ENCODE measurements at regions not wholly inside any gene's neighbourhood (a gene's known extent, or its start where the extent isn't known, plus 50 kb on each side); places are given as distances from the start of the nearest gene placed in this dataset.

DNA sequence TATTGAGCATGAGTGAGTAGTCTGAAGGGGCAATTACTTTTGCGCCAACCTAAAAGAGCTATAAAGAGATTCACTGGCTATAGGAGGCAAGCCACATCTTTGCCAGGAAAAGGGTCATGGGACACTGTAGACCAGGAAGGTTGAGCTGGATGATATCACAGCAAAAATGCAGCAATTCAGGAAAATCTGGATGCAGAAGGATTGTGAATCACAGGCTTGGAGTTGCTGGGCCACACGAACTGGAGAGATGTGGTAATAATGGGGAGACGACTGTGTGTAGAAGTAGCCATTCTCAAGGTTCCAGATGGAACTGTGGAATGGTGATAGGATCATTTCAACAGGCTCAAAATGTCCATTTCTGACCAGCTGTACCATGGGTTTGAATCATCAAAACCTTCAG lies 151.4 kb upstream of the DAAM1 start:
- TF ChIP-seq, protein P1, sequence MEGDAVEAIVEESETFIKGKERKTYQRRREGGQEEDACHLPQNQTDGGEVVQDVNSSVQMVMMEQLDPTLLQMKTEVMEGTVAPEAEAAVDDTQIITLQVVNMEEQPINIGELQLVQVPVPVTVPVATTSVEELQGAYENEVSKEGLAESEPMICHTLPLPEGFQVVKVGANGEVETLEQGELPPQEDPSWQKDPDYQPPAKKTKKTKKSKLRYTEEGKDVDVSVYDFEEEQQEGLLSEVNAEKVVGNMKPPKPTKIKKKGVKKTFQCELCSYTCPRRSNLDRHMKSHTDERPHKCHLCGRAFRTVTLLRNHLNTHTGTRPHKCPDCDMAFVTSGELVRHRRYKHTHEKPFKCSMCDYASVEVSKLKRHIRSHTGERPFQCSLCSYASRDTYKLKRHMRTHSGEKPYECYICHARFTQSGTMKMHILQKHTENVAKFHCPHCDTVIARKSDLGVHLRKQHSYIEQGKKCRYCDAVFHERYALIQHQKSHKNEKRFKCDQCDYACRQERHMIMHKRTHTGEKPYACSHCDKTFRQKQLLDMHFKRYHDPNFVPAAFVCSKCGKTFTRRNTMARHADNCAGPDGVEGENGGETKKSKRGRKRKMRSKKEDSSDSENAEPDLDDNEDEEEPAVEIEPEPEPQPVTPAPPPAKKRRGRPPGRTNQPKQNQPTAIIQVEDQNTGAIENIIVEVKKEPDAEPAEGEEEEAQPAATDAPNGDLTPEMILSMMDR (IDR thresholded peaks at IDR 0.05), result no peak
- H3K27ac Mint-ChIP-seq (ENCODE audit: unreplicated experiment), result no peak overlapping the region
- H3K9me3 Mint-ChIP-seq (ENCODE audit: unreplicated experiment), result no peaks in the 10 kb centered on the region
- H3K4me1 Mint-ChIP-seq (ENCODE audit: unreplicated experiment), result peaks cover 10% of the 10 kb centered on the region
- H3K27me3 Mint-ChIP-seq (ENCODE audit: unreplicated experiment), result no peaks in the 10 kb centered on the region
- no peak for DNase-seq (ENCODE audit: extremely low spot score, unreplicated experiment)
- no peaks in the 10 kb centered on the region for H3K36me3 Mint-ChIP-seq (ENCODE audit: unreplicated experiment)
- H3K4me3 Mint-ChIP-seq (ENCODE audit: unreplicated experiment), result no peak overlapping the region

DNA sequence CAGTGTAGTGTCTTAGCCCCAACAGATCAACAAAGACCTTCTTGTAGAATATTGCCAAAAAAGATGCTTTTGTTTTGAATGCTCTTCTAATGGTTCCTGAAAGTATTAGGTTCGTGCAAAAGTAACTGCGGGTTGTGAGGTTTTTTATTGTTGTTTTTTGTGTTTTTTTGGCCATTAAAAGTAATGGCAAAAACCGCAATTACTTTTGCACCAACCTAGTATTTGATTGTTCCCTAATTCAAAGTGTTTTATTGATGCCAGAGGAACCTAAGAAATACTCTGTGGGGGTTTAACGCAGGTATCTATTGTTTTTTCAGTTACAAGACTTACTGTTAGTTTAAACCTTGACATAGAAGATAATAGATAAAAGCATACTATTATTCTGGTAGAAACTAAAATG lies 150.8 kb upstream of the DAAM1 start:
- H3K4me1 Mint-ChIP-seq (ENCODE audit: unreplicated experiment), result peaks cover 8% of the 10 kb centered on the region
- no peaks in the 10 kb centered on the region for H3K27me3 Mint-ChIP-seq (ENCODE audit: unreplicated experiment)
- H3K4me3 Mint-ChIP-seq (ENCODE audit: unreplicated experiment), result no peak overlapping the region
- H3K27ac Mint-ChIP-seq (ENCODE audit: unreplicated experiment), result no peak overlapping the region
- H3K36me3 Mint-ChIP-seq (ENCODE audit: unreplicated experiment), result no peaks in the 10 kb centered on the region
- no peaks in the 10 kb centered on the region for H3K9me3 Mint-ChIP-seq (ENCODE audit: unreplicated experiment)
- DNase-seq (ENCODE audit: extremely low spot score, unreplicated experiment), result no peak
- TF ChIP-seq, protein P1 (IDR thresholded peaks at IDR 0.05), result no peak

DNA sequence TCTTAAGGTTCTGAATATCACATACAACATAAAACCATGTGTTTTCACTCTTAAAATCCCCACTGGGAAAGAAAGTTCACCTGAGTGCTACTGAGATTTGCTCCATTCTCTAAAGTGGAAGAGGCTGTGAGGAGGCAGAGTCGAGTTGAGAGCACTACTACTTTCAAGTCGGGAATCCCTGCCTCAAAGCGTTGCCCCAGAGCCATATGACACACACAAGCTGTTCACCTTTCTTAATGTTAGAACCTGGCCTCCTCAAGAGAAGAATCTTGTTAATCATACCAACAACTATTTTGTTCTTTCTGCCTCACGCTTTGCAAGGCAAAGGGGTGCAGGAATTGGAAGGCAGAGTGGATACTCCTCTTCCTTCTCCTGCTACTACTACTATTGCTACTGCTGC lies 149.7 kb upstream of the DAAM1 start:
- H3K27ac Mint-ChIP-seq (ENCODE audit: unreplicated experiment), result no peak overlapping the region
- H3K4me3 Mint-ChIP-seq (ENCODE audit: unreplicated experiment), result no peak overlapping the region
- H3K36me3 Mint-ChIP-seq (ENCODE audit: unreplicated experiment), result no peaks in the 10 kb centered on the region
- TF ChIP-seq, protein P1 (IDR thresholded peaks at IDR 0.05), result no peak
- H3K4me1 Mint-ChIP-seq (ENCODE audit: unreplicated experiment), result peaks cover 4% of the 10 kb centered on the region
- no peak for DNase-seq (ENCODE audit: extremely low spot score, unreplicated experiment)
- H3K9me3 Mint-ChIP-seq (ENCODE audit: unreplicated experiment), result peaks cover under 1% of the 10 kb centered on the region
- no peaks in the 10 kb centered on the region for H3K27me3 Mint-ChIP-seq (ENCODE audit: unreplicated experiment)

DNA sequence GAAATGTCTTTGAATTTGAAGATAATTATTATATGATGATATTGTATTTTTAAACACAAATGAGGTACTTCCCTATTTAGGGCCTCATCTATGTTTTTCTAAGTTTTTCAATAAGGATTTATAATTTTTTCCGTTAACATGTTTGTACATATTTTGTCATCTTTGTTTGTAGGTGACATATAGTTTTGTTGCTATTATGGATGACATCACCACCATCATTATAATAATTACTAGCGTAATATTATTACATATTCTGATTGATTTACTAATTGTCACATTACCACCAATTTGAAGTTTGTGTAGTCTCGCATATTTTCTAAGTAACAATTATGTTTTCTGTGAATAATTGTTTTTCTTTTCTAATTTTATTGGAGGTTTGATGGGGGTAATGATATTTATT lies 147.2 kb upstream of the DAAM1 start:
- peaks cover 6% of the 10 kb centered on the region for H3K9me3 Mint-ChIP-seq (ENCODE audit: unreplicated experiment)
- H3K4me3 Mint-ChIP-seq (ENCODE audit: unreplicated experiment), result no peak overlapping the region
- no peaks in the 10 kb centered on the region for H3K36me3 Mint-ChIP-seq (ENCODE audit: unreplicated experiment)
- peaks cover 4% of the 10 kb centered on the region for H3K4me1 Mint-ChIP-seq (ENCODE audit: unreplicated experiment)
- DNase-seq (ENCODE audit: extremely low spot score, unreplicated experiment), result no peak
- H3K27me3 Mint-ChIP-seq (ENCODE audit: unreplicated experiment), result no peaks in the 10 kb centered on the region
- no peak overlapping the region for H3K27ac Mint-ChIP-seq (ENCODE audit: unreplicated experiment)
- TF ChIP-seq, protein P1 (IDR thresholded peaks at IDR 0.05), result no peak

DNA sequence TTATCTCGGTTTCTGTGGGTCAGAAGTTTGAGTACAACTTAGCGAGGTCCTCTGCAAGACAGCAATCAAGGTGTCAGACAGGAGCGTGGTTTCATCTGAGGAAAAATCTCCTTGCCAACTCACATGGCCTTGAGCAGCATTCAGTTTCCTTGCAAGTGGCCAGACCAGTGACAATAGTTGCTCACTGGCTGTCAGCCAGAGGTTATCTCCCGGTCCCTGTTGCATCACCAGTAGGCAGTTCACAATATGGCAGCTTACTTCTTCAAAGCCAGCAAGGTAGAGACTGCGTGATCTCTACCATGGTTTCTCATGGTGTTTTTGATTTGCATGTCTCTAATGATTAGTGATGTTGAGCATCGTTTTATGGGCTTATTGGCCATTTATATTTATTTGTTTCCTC lies 143.8 kb upstream of the DAAM1 start:
- peaks cover 12% of the 10 kb centered on the region for H3K27me3 Mint-ChIP-seq (ENCODE audit: unreplicated experiment)
- peaks cover 5% of the 10 kb centered on the region for H3K36me3 Mint-ChIP-seq (ENCODE audit: unreplicated experiment)
- DNase-seq (ENCODE audit: extremely low spot score, unreplicated experiment), result no peak
- peaks cover 4% of the 10 kb centered on the region for H3K4me1 Mint-ChIP-seq (ENCODE audit: unreplicated experiment)
- H3K9me3 Mint-ChIP-seq (ENCODE audit: unreplicated experiment), result peaks cover 12% of the 10 kb centered on the region
- no peak overlapping the region for H3K4me3 Mint-ChIP-seq (ENCODE audit: unreplicated experiment)
- no peak overlapping the region for H3K27ac Mint-ChIP-seq (ENCODE audit: unreplicated experiment)
- TF ChIP-seq, protein P1 (IDR thresholded peaks at IDR 0.05), result no peak

Data from osteocyte (in vitro differentiated cells).